H1 (cell line): ENCODE measurements at regions not wholly inside any gene's neighbourhood (a gene's known extent, or its start where the extent isn't known, plus 50 kb on each side); places are given as distances from the start of the nearest gene placed in this dataset.

Experiments
- CTCF ChIA-PET: fragments of 300-600 bp; sonication (Branson Sonifier 250); formaldehyde crosslinking; loops from one replicate; lab custom pipeline; 2021; ENCODE audit not compliant: partially characterized antibody; lab: Charles Lee
- POLR2A ChIA-PET: fragments of 300-600 bp; sonication (Branson Sonifier 250); formaldehyde crosslinking; loops from one replicate; lab custom pipeline; 2021; ENCODE audit warnings: inconsistent platforms; ENCODE audit not compliant: partially characterized antibody; lab: Charles Lee
- DNase-seq, 2 experiments: peaks; one replicate each; pipeline versions ENCODE4 v3.0.0 to v3.0.0-alpha.2; 2010 to 2022; ENCODE audit warnings: low spot score in 2 of 2, low read depth in 1 of 2, mixed read lengths in 1 of 2
- FAIRE-seq: peaks from 2 replicates; lab custom pipeline; 2011; peaks lifted over from hg19 to GRCh38; lab: Jason Lieb, UNC
- H2AFZ ChIP-seq: 2 replicates; pipeline ENCODE4 v1.8.1; 2012; ENCODE audit warnings: low read length, inconsistent platforms
- H2AK5ac ChIP-seq: 2 replicates; pipeline ENCODE4 v1.6.1; 2013; ENCODE audit warnings: low read depth, low read length
- H2BK120ac ChIP-seq: replicated peaks from 2 replicates; pipeline ENCODE3; 2013; ENCODE audit warnings: low read depth, low read length, inconsistent platforms
- H2BK12ac ChIP-seq: 2 replicates; pipeline ENCODE4 v1.6.1; 2013; ENCODE audit warnings: low read depth, low read length
- H2BK15ac ChIP-seq: 2 replicates; pipeline ENCODE4 v1.6.1; 2013; ENCODE audit warnings: low read length
- H2BK20ac ChIP-seq: 2 replicates; pipeline ENCODE4 v1.6.1; 2013; ENCODE audit warnings: low read length
- H2BK5ac ChIP-seq: 2 replicates; pipeline ENCODE4 v1.6.1; 2013; ENCODE audit warnings: low read depth, low read length
- H3K14ac ChIP-seq: 2 replicates; pipeline ENCODE4 v1.6.1; 2013; ENCODE audit warnings: inconsistent platforms; ENCODE audit not compliant: insufficient read length
- H3K18ac ChIP-seq: 2 replicates; pipeline ENCODE4 v1.6.1; 2013; ENCODE audit warnings: low read length; ENCODE audit errors: extremely low read depth
- H3K23ac ChIP-seq: 2 replicates; pipeline ENCODE4 v1.6.1; 2013; ENCODE audit warnings: inconsistent platforms; ENCODE audit not compliant: insufficient read length
- H3K23me2 ChIP-seq: 2 replicates; pipeline ENCODE4 v1.6.1; 2013; ENCODE audit warnings: low read depth, low read length
- H3K27ac ChIP-seq: 2 replicates; pipeline ENCODE4 v1.6.1; 2011; ENCODE audit warnings: low read depth, low read length, inconsistent platforms
- H3K27me3 ChIP-seq, 4 experiments: replicated peaks in 1 of 4; 1 replicate in 1 of 4; 2 replicates in 3 of 4; pipeline versions ENCODE4 v1.6.1 to v1.8.1; 2011 to 2013; ENCODE audit warnings: low read length in 3 of 4, mild to moderate bottlenecking in 3 of 4, inconsistent platforms in 2 of 4, mixed read lengths in 2 of 4, moderate library complexity in 1 of 4; ENCODE audit not compliant: control insufficient read depth in 3 of 4, insufficient read depth in 3 of 4; ENCODE audit errors: extremely low read depth in 1 of 4
- H3K36me3 ChIP-seq, 4 experiments: 2 replicates each; pipeline versions ENCODE4 v1.6.1 to v1.8.1; 2011 to 2013; ENCODE audit warnings: mild to moderate bottlenecking in 4 of 4, low read length in 3 of 4, moderate library complexity in 2 of 4, control low read depth in 1 of 4, inconsistent platforms in 1 of 4; ENCODE audit not compliant: insufficient read depth in 4 of 4, control insufficient read depth in 2 of 4
- H3K4ac ChIP-seq: replicated peaks from 2 replicates; pipeline ENCODE3; 2013; ENCODE audit warnings: low read length, low read depth, mixed read lengths, inconsistent platforms; ENCODE audit not compliant: insufficient read length
- H3K4me1 ChIP-seq, 4 experiments: replicated peaks in 1 of 4; 1 replicate in 1 of 4; 2 replicates in 3 of 4; pipeline versions ENCODE4 v1.6.1 to v1.8.1; 2011 to 2013; ENCODE audit warnings: low read length in 3 of 4, inconsistent platforms in 2 of 4, mixed read lengths in 1 of 4; ENCODE audit not compliant: insufficient read depth in 4 of 4, control insufficient read depth in 3 of 4
- H3K4me2 ChIP-seq, 2 experiments: 2 replicates each; pipeline versions ENCODE4 v1.6.1 to v1.8.1; 2011 to 2013; ENCODE audit warnings: low read depth in 2 of 2, low read length in 2 of 2, control low read depth in 1 of 2, inconsistent platforms in 1 of 2, mild to moderate bottlenecking in 1 of 2; ENCODE audit not compliant: insufficient read depth in 1 of 2
- H3K4me3 ChIP-seq, 4 experiments: fragments of 200-600, 300-600 bp in 1 of 4; sonication (generic), shearing (Covaris generic), sonication (Bioruptor Twin) in 1 of 4; 2 replicates each; pipeline versions ENCODE4 v1.5.1 to v1.8.1; 2011 to 2016; ENCODE audit warnings: low read length in 4 of 4, low read depth in 3 of 4, control low read depth in 2 of 4, inconsistent platforms in 2 of 4, mild to moderate bottlenecking in 2 of 4, mixed read lengths in 1 of 4, moderate library complexity in 1 of 4; ENCODE audit not compliant: insufficient read depth in 2 of 4; ENCODE audit errors: extremely low read depth in 1 of 4
- H3K56ac ChIP-seq: replicated peaks from 2 replicates; pipeline ENCODE3; 2013; ENCODE audit warnings: low read depth, mild to moderate bottlenecking, mixed read lengths, low read length, inconsistent platforms; ENCODE audit not compliant: insufficient read length
- H3K79me1 ChIP-seq: 2 replicates; pipeline ENCODE4 v1.6.1; 2013; ENCODE audit warnings: low read depth, low read length, control low read depth
- H3K79me2 ChIP-seq, 2 experiments: 2 replicates each; pipeline versions ENCODE4 v1.6.1 to v1.8.1; 2012 to 2013; ENCODE audit warnings: low read length in 2 of 2, mild to moderate bottlenecking in 2 of 2, inconsistent platforms in 1 of 2; ENCODE audit not compliant: insufficient read depth in 2 of 2, control insufficient read depth in 1 of 2
- H3K9ac ChIP-seq, 4 experiments: replicated peaks in 1 of 4; 1 replicate in 1 of 4; 2 replicates in 3 of 4; pipeline versions ENCODE4 v1.6.1 to v1.8.1; 2011 to 2013; ENCODE audit warnings: low read depth in 3 of 4, low read length in 3 of 4, control low read depth in 2 of 4, mild to moderate bottlenecking in 2 of 4, moderate library complexity in 2 of 4, inconsistent platforms in 1 of 4; ENCODE audit errors: extremely low read depth in 1 of 4
- H3K9me3 ChIP-seq, 2 experiments: 2 replicates each; pipeline versions ENCODE4 v1.6.1 to v1.8.1; 2012 to 2013; ENCODE audit warnings: mild to moderate bottlenecking in 2 of 2, moderate library complexity in 2 of 2, control low read depth in 1 of 2, inconsistent platforms in 1 of 2, low read depth in 1 of 2, low read length in 1 of 2, mixed read lengths in 1 of 2; ENCODE audit not compliant: insufficient read depth in 2 of 2
- H4K20me1 ChIP-seq, 2 experiments: replicated peaks in 1 of 2; 2 replicates each; pipeline versions ENCODE3 to v1.8.1; 2011 to 2013; ENCODE audit warnings: inconsistent platforms in 2 of 2, low read length in 2 of 2, mild to moderate bottlenecking in 1 of 2; ENCODE audit not compliant: insufficient read depth in 2 of 2, control insufficient read depth in 1 of 2
- H4K5ac ChIP-seq: 2 replicates; pipeline ENCODE4 v1.6.1; 2013; ENCODE audit warnings: low read length, low read depth, mixed read lengths, inconsistent platforms; ENCODE audit not compliant: insufficient read length
- H4K8ac ChIP-seq: 2 replicates; pipeline ENCODE4 v1.8.0; 2013; ENCODE audit warnings: mild to moderate bottlenecking, moderate library complexity, low read length, inconsistent platforms; ENCODE audit not compliant: insufficient read depth; ENCODE audit errors: extremely low read depth
- H4K91ac ChIP-seq: replicated peaks from 2 replicates; pipeline ENCODE3; 2013; ENCODE audit warnings: low read length, mixed read lengths, inconsistent platforms; ENCODE audit not compliant: insufficient read length
- CEBPB ChIP-seq: IDR thresholded peaks from 2 replicates; pipeline ENCODE4 v1.6.1; 2012; ENCODE audit warnings: low read depth, low read length
- WGBS, 2 experiments: shearing (Covaris generic) in 1 of 2; methylation state at CpG; one replicate each; pipeline versions ENCODE4 v1.1.6 to v1.1.7; 2013 to 2015; ENCODE audit warnings: low lambda C conversion rate in 2 of 2, mixed read lengths in 2 of 2, inconsistent platforms in 1 of 2, low coverage in 1 of 2, missing lambda C conversion rate in 1 of 2; ENCODE audit not compliant: insufficient replicate concordance in 2 of 2, insufficient coverage in 1 of 2, insufficient read length in 1 of 2; ENCODE audit errors: extremely low coverage in 1 of 2, missing lambda C conversion rate in 1 of 2; 5-methylcytosine and 5-hydroxymethylcytosine counted together

- no peak for TF ChIP-seq CEBPB
- H3K4me2 ChIP-seq, result no peak overlapping the region
- H3K27ac ChIP-seq, result no peak overlapping the region
- H2BK20ac ChIP-seq, result no peak overlapping the region
- no peak overlapping the region for H2AFZ ChIP-seq
- no peak overlapping the region for H3K14ac ChIP-seq
- no peak overlapping the region for H2BK5ac ChIP-seq
- no peaks in the 10 kb centered on the region for H4K20me1 ChIP-seq
- H3K79me1 ChIP-seq, result no peaks in the 10 kb centered on the region
- H3K18ac ChIP-seq, result no peak overlapping the region
- no peak overlapping the region for H4K5ac ChIP-seq
- no peaks in the 10 kb centered on the region for H3K9me3 ChIP-seq
- H3K36me3 ChIP-seq, result no peaks in the 10 kb centered on the region
- no peak overlapping the region for H4K91ac ChIP-seq
- no peak overlapping the region for H2BK120ac ChIP-seq
- POLR2A ChIA-PET, result no interaction called here
- no peak overlapping the region for H3K4me3 ChIP-seq
- CTCF ChIA-PET, result interaction anchor here (1.1 to 1.9 kb wide), 4 partner anchors 9 to 66 kb away, joined by 3 to 9 read pairs (median 6); no protein-coding TSS in a partner anchor
- 85% methylated on average over 5 of the region's 5 CpGs; no CpG with 5 or more reads in 1 of the 2 experiments for WGBS, 2 experiments
- DNase-seq (no peak), FAIRE-seq (no peak)
- no peak overlapping the region for H2BK12ac ChIP-seq
- H2BK15ac ChIP-seq, result no peak overlapping the region
- no peaks in the 10 kb centered on the region for H3K23me2 ChIP-seq
- H3K9ac ChIP-seq, result no peak overlapping the region
- no peaks in the 10 kb centered on the region for H3K79me2 ChIP-seq
- no peak overlapping the region for H3K23ac ChIP-seq
- H2AK5ac ChIP-seq, result no peak overlapping the region
- H3K56ac ChIP-seq, result no peak overlapping the region
- no peak overlapping the region for H3K4ac ChIP-seq
- no peak overlapping the region for H4K8ac ChIP-seq
- H3K27me3 ChIP-seq, result no peaks in the 10 kb centered on the region; a peak in 1 of 7 replicates
- no peaks in the 10 kb centered on the region for H3K4me1 ChIP-seq
These were observed 94.7 kb upstream of the BCL11A start for GRCh38 chr2:60648191-60648590.
